IPS-18a (cell line): ENCODE measurements at regions not wholly inside any gene's neighbourhood (a gene's known extent, or its start where the extent isn't known, plus 50 kb on each side); places are given as distances from the start of the nearest gene placed in this dataset.

ENCODE experiments used
- H3K27ac ChIP-seq: one replicate; pipeline ENCODE4 v1.5.1; 2013; ENCODE audit warnings: low read length
- H3K27me3 ChIP-seq: one replicate; pipeline ENCODE4 v1.6.1; 2013; ENCODE audit warnings: mild to moderate bottlenecking, low read length; ENCODE audit not compliant: control insufficient read depth, insufficient read depth
- H3K36me3 ChIP-seq: one replicate; pipeline ENCODE4 v1.6.1; 2013; ENCODE audit warnings: low read depth, low read length; ENCODE audit not compliant: control insufficient read depth
- H3K4me1 ChIP-seq: one replicate; pipeline ENCODE4 v1.6.1; 2013; ENCODE audit warnings: low read depth, low read length; ENCODE audit not compliant: control insufficient read depth
- H3K4me3 ChIP-seq: one replicate; pipeline ENCODE4 v1.5.1; 2013; ENCODE audit warnings: low read length
- H3K9ac ChIP-seq: one replicate; pipeline ENCODE4 v1.6.1; 2013; ENCODE audit warnings: mild to moderate bottlenecking, low read length, moderate library complexity
- H3K9me3 ChIP-seq: one replicate; pipeline ENCODE4 v1.6.1; 2013; ENCODE audit warnings: low read depth, low read length; ENCODE audit not compliant: control insufficient read depth

GRCh38 chr21:25323356-25323949, 283.8 kb downstream of the MRPL39 start:
- H3K9ac ChIP-seq: no peak overlapping the region
- H3K36me3 ChIP-seq: no peaks in the 10 kb centered on the region
- H3K4me1 ChIP-seq: no peaks in the 10 kb centered on the region
- H3K27me3 ChIP-seq: no peaks in the 10 kb centered on the region
- no peak overlapping the region for H3K27ac ChIP-seq
- no peak overlapping the region for H3K4me3 ChIP-seq
- no peaks in the 10 kb centered on the region for H3K9me3 ChIP-seq

DNA sequence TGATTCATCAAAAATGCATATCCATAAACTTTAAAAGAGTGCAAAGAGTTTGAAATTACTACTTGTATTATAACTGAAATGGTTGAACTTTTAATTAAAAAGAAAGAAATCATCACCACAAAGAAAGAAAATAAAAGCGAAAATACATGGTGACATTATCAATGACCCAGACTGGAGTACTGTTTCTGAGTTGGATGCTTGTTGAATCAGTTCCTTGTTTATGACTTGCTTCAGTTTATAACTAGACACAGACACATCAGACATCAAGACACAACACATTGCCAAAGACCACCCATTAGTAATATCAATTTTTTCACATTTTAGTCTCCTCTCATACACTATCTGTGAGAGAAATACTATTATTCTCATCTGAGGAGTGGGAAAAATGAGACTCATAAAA, 293.0 kb downstream of the MRPL39 start:
- no peak overlapping the region for H3K9ac ChIP-seq
- H3K4me3 ChIP-seq: no peak overlapping the region
- H3K27ac ChIP-seq: no peak overlapping the region
- no peaks in the 10 kb centered on the region for H3K4me1 ChIP-seq
- H3K27me3 ChIP-seq: no peaks in the 10 kb centered on the region
- no peaks in the 10 kb centered on the region for H3K36me3 ChIP-seq
- H3K9me3 ChIP-seq: no peaks in the 10 kb centered on the region

DNA sequence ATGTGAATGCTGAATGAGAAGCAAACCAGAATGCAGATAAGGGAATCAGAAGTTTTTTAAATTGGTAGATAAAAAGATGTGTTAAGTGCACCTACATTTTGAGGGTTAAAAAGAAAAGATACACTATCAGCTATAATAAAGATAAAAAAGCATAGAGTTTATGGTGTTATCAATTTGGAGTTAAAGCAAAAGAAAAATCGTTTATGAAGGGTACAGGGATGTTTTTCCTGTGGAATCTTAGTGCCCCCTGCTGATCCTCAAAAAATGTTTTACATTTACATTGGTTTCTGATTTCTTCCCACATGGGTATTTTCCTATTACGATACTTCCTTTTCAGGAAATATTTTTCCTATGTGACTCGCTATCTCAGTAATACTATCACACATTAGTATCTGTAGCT, 293.5 kb downstream of the MRPL39 start:
- H3K27me3 ChIP-seq: no peaks in the 10 kb centered on the region
- H3K4me3 ChIP-seq: no peak overlapping the region
- no peaks in the 10 kb centered on the region for H3K9me3 ChIP-seq
- no peak overlapping the region for H3K9ac ChIP-seq
- H3K36me3 ChIP-seq: no peaks in the 10 kb centered on the region
- H3K4me1 ChIP-seq: no peaks in the 10 kb centered on the region
- H3K27ac ChIP-seq: no peak overlapping the region

DNA sequence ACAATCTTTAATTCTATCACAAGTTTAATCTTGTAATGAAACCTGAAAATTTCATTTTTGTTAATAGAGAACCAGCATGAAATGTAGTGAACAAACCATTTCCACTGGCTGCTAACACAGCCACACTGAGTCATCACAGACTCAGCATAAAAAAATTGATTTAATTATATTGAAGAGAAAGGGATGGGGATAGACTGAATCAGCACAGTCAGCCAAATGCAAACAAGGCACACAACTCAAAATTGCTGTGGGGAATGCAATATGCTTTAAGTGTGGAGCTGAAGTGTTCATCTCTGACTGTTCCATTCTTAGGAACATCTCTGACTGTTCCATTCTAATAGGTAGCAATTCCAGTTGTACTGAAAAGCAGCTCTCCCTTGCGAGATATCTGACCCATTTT, 299.8 kb downstream of the MRPL39 start:
- no peak overlapping the region for H3K4me3 ChIP-seq
- no peaks in the 10 kb centered on the region for H3K36me3 ChIP-seq
- H3K27me3 ChIP-seq: no peaks in the 10 kb centered on the region
- no peak overlapping the region for H3K9ac ChIP-seq
- no peaks in the 10 kb centered on the region for H3K9me3 ChIP-seq
- H3K27ac ChIP-seq: no peak overlapping the region
- no peaks in the 10 kb centered on the region for H3K4me1 ChIP-seq

DNA sequence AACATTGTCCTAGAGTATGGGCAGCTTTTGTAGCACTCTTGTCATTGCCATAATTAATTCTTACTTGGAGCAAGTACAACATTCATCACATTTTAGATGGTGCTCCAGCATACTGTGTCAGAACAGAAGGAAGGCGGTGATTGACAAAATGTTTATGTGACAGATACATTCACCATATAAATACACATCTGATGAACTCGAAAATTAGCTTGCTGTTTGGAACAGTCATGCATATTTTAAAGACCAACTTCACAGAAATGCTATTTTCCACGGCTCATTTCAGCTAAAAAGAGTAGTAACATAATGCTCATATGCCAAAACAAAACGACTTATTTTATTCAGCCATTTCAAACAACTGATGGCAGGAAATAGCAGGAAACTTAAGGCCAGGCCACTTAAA, 302.7 kb downstream of the MRPL39 start:
- Histone ChIP-seq H3K36me3 (no peaks in the 10 kb centered on the region), H3K27ac (no peak overlapping the region), H3K9me3 (no peaks in the 10 kb centered on the region), H3K4me3 (no peak overlapping the region), H3K4me1 (peaks cover 8% of the 10 kb centered on the region), H3K9ac (no peak overlapping the region), H3K27me3 (no peaks in the 10 kb centered on the region)

DNA sequence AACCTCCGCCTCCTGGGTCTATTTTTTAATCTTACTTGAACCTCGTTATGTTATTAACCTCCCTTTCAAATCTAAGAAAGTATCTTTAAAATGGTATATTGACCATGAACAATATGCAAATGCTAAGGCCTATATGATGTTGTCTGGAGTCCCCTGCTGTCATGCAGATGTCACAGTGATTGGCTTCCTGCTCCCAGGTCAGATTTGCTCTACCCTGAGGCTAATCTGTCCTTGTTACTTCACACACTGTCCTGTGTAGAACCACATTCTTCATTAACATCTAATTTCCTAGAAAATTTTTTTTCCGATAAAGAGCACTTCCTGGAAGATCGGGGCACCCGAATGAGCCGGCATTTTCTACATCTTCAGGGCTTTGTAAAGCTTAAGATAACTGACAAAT, 306.6 kb downstream of the MRPL39 start:
- H3K4me1 ChIP-seq: peaks cover 8% of the 10 kb centered on the region
- H3K27me3 ChIP-seq: no peaks in the 10 kb centered on the region
- H3K36me3 ChIP-seq: no peaks in the 10 kb centered on the region
- no peak overlapping the region for H3K4me3 ChIP-seq
- H3K9me3 ChIP-seq: no peaks in the 10 kb centered on the region
- no peak overlapping the region for H3K9ac ChIP-seq
- H3K27ac ChIP-seq: no peak overlapping the region

DNA sequence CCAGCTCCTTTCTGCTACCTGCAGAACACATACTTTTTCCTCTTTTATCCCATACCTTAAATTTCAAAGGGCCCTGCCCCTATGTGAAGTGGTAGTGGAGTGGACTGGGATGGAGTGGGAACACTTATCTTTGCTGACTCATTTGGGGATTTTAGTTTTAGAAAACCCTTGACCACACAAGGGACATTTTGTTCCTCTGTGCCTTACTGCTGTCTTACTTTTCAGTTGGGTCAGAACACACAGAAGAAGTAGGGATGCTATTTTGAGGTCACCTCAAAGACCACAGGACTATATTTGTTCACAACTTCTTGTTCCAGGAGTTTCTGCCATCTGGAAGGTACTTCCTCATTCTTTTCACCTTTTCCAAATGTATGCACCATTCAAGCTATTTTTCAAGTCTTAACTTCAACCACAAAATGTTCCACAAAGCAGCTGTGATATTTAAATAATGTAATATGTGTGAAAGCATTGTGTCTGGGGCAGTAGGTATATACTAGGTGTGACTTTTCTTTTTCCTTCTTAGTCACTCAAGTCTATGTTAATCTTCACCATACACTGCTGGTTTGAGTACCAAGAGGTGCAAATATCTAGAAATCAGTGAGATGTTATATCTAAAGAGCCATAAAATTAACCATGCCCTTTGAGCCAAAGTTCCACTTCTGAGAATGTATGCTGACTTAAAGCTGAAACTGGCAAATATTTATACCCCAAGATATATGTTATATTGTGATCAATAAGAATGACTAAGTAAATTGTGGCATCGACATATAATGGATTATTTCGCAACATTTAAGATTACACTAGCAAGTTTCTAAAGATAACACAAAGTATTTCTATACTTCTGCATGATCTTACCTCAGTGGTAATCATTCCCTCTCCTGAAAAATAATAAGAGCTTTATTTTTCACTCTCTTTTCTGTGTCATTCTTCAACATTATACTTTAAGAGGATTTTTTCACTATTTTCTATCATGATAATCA, 308.5 kb downstream of the MRPL39 start:
- H3K36me3 ChIP-seq: no peaks in the 10 kb centered on the region
- no peaks in the 10 kb centered on the region for H3K27me3 ChIP-seq
- H3K4me3 ChIP-seq: no peak overlapping the region
- no peaks in the 10 kb centered on the region for H3K9me3 ChIP-seq
- H3K27ac ChIP-seq: no peak overlapping the region
- H3K9ac ChIP-seq: no peak overlapping the region
- peaks cover 8% of the 10 kb centered on the region for H3K4me1 ChIP-seq

DNA sequence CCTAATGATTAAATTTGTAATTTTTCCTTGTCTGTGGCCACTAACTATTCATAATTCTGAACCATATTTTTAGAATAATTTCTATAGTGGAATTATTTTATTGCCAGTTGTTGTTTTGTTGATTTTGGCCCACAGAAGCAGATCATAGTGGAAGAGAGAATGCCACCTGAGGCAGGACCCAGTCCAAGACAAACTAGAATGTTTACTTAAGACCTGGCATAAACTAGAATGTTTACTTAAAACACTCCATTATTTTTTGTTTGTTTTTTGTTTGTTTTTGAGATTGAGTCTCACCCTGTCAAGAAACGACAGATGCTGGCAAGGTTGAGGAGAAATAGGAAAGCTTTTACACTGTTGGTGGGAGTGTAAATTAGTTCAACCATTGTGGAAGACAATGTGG, 310.2 kb downstream of the MRPL39 start:
- H3K9me3 ChIP-seq: no peaks in the 10 kb centered on the region
- no peaks in the 10 kb centered on the region for H3K36me3 ChIP-seq
- H3K27ac ChIP-seq: no peak overlapping the region
- H3K27me3 ChIP-seq: no peaks in the 10 kb centered on the region
- peaks cover 8% of the 10 kb centered on the region for H3K4me1 ChIP-seq
- no peak overlapping the region for H3K4me3 ChIP-seq
- no peak overlapping the region for H3K9ac ChIP-seq

GRCh38 chr21:25296252-25296651, 311.0 kb downstream of the MRPL39 start:
- no peak overlapping the region for H3K27ac ChIP-seq
- no peaks in the 10 kb centered on the region for H3K27me3 ChIP-seq
- H3K4me1 ChIP-seq: peaks cover 5% of the 10 kb centered on the region
- no peaks in the 10 kb centered on the region for H3K36me3 ChIP-seq
- no peaks in the 10 kb centered on the region for H3K9me3 ChIP-seq
- no peak overlapping the region for H3K9ac ChIP-seq
- H3K4me3 ChIP-seq: no peak overlapping the region

- H3K4me1 ChIP-seq: no peaks in the 10 kb centered on the region
- H3K9me3 ChIP-seq: no peaks in the 10 kb centered on the region
- no peaks in the 10 kb centered on the region for H3K36me3 ChIP-seq
- H3K27ac ChIP-seq: no peak overlapping the region
- no peaks in the 10 kb centered on the region for H3K27me3 ChIP-seq
- no peak overlapping the region for H3K4me3 ChIP-seq
- H3K9ac ChIP-seq: no peak overlapping the region
These were observed 314.9 kb downstream of the MRPL39 start for GRCh38 chr21:25292396-25292795.

DNA sequence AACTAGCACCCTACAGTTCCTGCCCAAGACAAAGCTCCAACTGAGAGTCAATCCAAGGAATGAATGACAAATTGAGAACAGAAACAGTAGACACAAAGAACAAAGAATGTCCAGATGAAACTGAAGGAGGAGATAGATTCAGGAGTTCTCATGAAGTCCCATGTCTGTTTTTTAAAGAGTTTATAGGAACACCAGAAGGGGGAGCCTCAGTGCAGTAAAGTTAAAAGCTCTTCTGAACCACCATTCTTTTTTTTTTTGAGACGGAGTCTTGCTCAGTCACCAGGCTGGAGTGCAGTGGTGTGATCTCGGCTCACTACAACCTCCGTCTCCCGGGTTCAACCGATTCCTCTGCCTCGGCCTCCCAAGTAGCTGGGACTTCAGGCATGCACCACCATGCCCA, 323.6 kb downstream of the MRPL39 start:
- Histone ChIP-seq H3K27ac (no peak overlapping the region), H3K9me3 (no peaks in the 10 kb centered on the region), H3K4me3 (no peak overlapping the region), H3K4me1 (peaks cover 6% of the 10 kb centered on the region), H3K27me3 (no peaks in the 10 kb centered on the region), H3K9ac (no peak overlapping the region), H3K36me3 (no peaks in the 10 kb centered on the region)

DNA sequence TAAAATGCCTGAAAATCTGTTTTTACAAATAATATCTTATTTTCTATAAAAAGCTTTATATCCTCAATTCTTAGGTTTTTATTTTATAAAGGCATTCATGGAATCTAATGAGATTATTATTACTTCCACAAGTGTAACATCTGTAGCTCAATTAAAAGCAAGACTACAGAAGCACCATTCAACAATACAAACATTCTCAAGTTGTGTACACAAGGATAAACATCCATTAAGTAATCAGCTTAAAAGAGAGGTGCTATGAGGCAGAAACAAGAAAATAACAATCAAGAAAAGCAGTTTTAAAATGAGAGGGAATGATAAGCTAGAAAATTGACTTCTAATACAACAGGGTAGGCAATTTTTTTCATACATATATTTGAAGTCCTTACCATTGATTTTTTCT, 326.1 kb downstream of the MRPL39 start:
- Histone ChIP-seq H3K4me1 (peaks cover 6% of the 10 kb centered on the region), H3K27ac (no peak overlapping the region), H3K4me3 (no peak overlapping the region), H3K9ac (no peak overlapping the region), H3K27me3 (no peaks in the 10 kb centered on the region), H3K9me3 (no peaks in the 10 kb centered on the region), H3K36me3 (no peaks in the 10 kb centered on the region)
